Fibroblast of pulmonary artery (primary cell): ENCODE measurements at regions not wholly inside any gene's neighbourhood (a gene's known extent, or its start where the extent isn't known, plus 50 kb on each side); places are given as distances from the start of the nearest gene placed in this dataset.
A peak's percentile ranks its signal among the peaks of the same experiment; 100 is the strongest.

Source experiments
- DNase-seq: peaks from one replicate; pipeline ENCODE4 v3.0.0-alpha.2; 2010; ENCODE audit warnings: low read depth
- H3K4me3 ChIP-seq: replicated peaks from 2 replicates; pipeline ENCODE4 v1.5.1; 2011; ENCODE audit warnings: low read depth, mild to moderate bottlenecking, control low read depth, low read length, moderate library complexity
- TF ChIP-seq, protein P1 (sequence below): IDR thresholded peaks from 2 replicates; pipeline ENCODE4 v1.5.1; 2011; ENCODE audit warnings: mild to moderate bottlenecking, control low read depth, low read length, inconsistent platforms; ENCODE audit errors: missing control alignments

DNA sequence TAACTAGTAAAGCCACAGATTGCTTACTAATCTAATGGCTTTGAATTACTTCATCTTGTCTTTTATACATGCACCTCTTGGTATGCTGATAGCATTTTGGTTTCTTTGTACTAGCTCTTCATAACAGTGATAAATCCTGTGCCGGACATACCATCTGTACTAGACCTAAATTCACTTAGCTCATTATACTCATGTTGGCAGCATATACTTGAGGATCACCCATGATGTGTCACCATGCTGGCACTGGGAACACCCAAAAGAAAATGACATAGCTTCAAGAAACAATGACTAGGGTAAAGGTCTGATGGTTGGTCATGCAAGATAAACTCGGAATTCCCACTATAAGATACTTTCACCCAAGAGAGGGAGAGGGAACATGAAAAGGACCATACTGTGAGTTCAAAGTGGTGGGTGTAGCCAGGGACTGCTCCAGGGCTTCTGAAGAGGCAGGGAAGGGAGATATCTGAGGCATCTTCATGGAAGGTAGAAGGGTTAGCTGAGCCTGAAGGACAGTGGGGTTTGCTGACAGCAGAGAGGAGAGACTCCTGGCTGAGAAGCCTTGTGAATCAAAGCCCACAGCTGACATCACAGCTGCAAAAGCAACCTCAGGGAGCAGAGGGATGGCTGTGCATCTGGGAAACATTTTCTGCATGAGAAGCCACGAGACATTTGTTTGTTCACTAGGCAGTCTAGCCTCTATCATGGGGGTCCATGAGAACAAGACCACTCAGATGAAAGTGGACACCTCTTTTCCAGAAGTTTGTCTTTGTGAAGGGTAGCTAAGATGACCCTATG lies 314.2 kb downstream of the RAB28 start:
- TF ChIP-seq, protein P1, sequence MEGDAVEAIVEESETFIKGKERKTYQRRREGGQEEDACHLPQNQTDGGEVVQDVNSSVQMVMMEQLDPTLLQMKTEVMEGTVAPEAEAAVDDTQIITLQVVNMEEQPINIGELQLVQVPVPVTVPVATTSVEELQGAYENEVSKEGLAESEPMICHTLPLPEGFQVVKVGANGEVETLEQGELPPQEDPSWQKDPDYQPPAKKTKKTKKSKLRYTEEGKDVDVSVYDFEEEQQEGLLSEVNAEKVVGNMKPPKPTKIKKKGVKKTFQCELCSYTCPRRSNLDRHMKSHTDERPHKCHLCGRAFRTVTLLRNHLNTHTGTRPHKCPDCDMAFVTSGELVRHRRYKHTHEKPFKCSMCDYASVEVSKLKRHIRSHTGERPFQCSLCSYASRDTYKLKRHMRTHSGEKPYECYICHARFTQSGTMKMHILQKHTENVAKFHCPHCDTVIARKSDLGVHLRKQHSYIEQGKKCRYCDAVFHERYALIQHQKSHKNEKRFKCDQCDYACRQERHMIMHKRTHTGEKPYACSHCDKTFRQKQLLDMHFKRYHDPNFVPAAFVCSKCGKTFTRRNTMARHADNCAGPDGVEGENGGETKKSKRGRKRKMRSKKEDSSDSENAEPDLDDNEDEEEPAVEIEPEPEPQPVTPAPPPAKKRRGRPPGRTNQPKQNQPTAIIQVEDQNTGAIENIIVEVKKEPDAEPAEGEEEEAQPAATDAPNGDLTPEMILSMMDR, result no peak
- no peak for DNase-seq
- H3K4me3 ChIP-seq, result no peak overlapping the region

DNA sequence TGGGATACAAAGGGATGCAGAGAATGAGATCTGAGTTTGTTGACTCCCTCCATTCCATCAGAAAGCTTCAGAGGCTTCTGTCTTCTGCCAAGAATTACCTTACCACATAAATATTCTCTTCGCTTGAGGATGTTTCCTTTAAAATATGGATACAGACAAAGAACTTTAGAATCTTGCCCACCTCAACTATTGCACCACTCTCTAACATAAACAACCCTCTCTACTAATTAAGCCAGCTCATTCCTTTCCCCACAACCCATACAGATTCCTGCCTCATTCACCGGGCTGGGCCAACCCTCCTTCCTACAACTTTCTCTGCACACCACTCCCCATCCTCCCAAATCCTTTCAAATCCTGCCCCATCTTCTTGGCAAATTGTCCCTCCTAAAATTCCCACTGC lies 315.8 kb downstream of the RAB28 start:
- TF ChIP-seq, protein P1, result no peak
- no peak for DNase-seq
- no peak overlapping the region for H3K4me3 ChIP-seq

DNA sequence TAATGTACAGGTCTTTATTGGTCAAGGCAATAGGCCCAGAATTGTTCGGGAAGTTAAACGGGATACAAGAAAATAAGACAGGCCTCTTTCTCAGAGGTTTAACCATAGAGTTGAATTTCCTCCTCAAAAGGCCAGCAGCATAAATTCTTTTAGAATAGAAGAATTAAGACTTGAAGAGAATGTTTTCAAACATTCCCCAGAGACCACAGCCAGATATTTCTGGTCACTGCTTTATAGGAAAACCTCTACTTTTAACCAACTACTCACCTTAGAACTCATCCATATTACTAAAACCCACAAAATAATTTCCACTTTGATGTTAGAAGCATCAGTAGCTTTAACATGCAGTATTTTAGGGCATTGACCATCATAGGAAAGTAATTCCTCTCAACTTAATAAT lies 317.9 kb downstream of the RAB28 start:
- DNase-seq, result no peak
- TF ChIP-seq, protein P1, result no peak

DNA sequence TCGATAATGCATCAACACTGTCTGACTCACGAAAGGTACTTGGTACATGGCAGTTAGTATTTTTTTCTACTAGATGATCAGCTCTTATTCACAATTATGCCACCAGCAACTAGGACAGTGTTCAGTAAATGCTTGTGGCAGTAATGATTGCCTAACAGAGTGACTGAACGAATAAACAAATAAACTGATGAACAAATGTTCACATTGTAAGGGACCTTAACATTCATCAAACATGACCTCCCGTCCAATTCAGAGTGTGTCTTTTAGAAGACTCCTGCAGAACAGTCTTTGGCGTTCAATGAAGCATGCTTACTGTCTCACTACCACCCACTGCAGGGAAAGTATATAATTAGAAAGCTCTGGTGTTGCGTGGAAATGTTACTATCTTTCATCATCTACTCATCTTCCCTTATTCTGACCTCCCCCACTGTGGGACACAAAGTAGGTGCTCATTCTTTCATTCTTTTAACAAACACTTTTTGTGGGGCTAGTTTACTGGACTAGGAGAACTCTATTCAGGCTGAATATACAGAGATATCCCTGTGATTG lies 319.3 kb downstream of the RAB28 start:
- H3K4me3 ChIP-seq, result no peak overlapping the region
- no peak for DNase-seq
- TF ChIP-seq, protein P1, result no peak

More for the DNA sequence above, 317.9 kb downstream of the RAB28 start:
- H3K4me3 ChIP-seq, result no peak overlapping the region

DNA sequence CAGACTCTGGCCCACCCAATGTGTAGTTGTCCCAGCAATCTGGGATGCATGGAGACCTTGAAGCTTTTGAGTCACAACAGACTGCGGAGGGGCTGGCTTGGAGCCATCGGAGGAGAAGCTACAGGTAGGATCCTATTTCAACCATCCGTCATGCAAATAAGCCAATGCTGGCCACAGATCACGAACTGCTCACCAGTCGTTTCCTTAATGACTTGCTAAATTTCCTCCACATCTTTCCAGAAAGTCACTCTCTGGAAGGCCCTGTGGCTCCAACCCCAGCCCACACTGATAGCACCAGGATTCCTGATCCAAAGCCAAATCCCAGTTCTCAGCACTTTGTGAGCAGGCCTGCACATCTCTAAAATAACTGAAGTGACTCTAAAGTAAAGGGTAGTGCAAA lies 321.3 kb downstream of the RAB28 start:
- TF ChIP-seq, protein P1, result no peak
- DNase-seq, result no peak
- no peak overlapping the region for H3K4me3 ChIP-seq

DNA sequence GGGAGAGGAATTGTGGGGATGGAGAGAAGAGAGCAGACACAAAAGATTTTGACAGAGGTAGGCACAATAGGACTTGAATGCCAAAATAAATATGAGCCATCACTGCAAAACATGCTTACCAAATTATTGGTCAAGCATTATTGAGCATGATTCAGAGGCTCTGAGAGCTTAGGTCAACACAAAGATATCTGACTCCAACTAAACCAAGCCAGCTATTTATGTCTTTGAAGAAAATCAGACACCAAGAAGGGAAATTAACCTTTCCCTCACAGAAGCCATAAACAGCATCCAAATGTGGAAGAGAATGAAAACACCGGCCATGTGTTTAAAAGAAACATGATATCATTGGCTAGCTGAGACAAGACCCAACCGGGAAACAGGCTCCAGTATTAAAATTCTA lies 323.2 kb downstream of the RAB28 start:
- peak; percentile 6 for DNase-seq
- TF ChIP-seq, protein P1, result no peak
- H3K4me3 ChIP-seq, result no peak overlapping the region
